GM19395 (cell line): ENCODE measurements at regions not wholly inside any gene's neighbourhood (a gene's known extent, or its start where the extent isn't known, plus 50 kb on each side); places are given as distances from the start of the nearest gene placed in this dataset.
"Not testable (repeated sequence)": the region's sequence is repeated elsewhere in the genome, so short reads cannot be mapped to it uniquely, and the experiment has no call there.

ENCODE experiments used
- ATAC-seq: cut with Tn5 transposase; IDR thresholded peaks from one replicate; pipeline ENCODE4 v1.9.1; 2021; ENCODE audit warnings: mild to moderate bottlenecking, moderate library complexity; ENCODE audit not compliant: unreplicated experiment

GRCh38 chr11:13216711-13217075 is 60.9 kb upstream of the BMAL1 start:
- ATAC-seq: no peak

GRCh38 chr11:13218685-13219084 is 58.9 kb upstream of the BMAL1 start:
- not testable (repeated sequence) for ATAC-seq

GRCh38 chr11:13220148-13220547 is 57.4 kb upstream of the BMAL1 start:
- no peak for ATAC-seq

GRCh38 chr11:13221722-13222121 is 55.9 kb upstream of the BMAL1 start:
- no peak for ATAC-seq

GRCh38 chr11:13222285-13222684 is 55.3 kb upstream of the BMAL1 start:
- no peak for ATAC-seq

- no peak for ATAC-seq
These were observed 54.5 kb upstream of the BMAL1 start for GRCh38 chr11:13223112-13223511.

- no peak for ATAC-seq
These were observed 53.3 kb upstream of the BMAL1 start for GRCh38 chr11:13224324-13224723.

GRCh38 chr11:13225038-13226001 is 52.3 kb upstream of the BMAL1 start:
- ATAC-seq: no peak

- ATAC-seq: no peak
These were observed 49.8 kb upstream of the BMAL1 start for GRCh38 chr11:13227676-13228255.
